ENCODE measurements at regions not wholly inside any gene's neighbourhood (a gene's known extent, or its start where the extent isn't known, plus 50 kb on each side); places are given as distances from the start of the nearest gene placed in this dataset.

DNA sequence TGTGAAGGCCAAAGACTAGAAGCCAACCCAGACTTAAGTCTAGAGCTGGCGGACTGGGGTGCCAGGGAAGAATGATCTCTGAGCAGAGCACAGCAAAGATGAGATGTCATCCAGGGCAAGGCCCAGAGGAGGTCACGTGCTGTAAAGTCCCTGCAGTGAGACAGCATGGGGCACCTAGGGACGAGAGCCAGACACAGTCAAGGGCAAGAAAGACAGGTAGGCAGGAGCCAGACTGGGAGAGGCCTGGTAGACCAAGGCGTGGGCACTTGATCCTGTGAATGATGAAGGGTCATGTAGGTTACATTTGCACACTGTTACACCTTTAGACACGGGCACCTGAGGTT, 379.7 kb upstream of the PROK2 start:
- no peaks in the 10 kb centered on the region for H3K9me1 ChIP-seq (ENCODE audit: insufficient read depth, low read length)
- no peak overlapping the region for H2BK20ac ChIP-seq (ENCODE audit: low read depth, low read length)
- 57% methylated on average over 3 of the region's 5 CpGs; no CpG with 5 or more reads in 1 of the 2 experiments for WGBS, 2 experiments (ENCODE audit: extremely low coverage in 2 of 2, insufficient read length in 1 of 2)
- H3K4me1 ChIP-seq (ENCODE audit: control insufficient read depth, insufficient read depth, low read length) = no peaks in the 10 kb centered on the region
- H4K91ac ChIP-seq (ENCODE audit: insufficient read depth, low read depth, low read length) = no peak overlapping the region
- no peak overlapping the region for H3K56ac ChIP-seq (ENCODE audit: extremely low read depth, insufficient read depth, low read length)
- no peak overlapping the region for H3K9ac ChIP-seq (ENCODE audit: low read depth, low read length)
- H3K4me2 ChIP-seq (ENCODE audit: low read depth, low read length) = no peak overlapping the region
- TF ChIP-seq MAFK (IDR thresholded peaks at IDR 0.05; ENCODE audit: low read depth, low read length) (no peak), MXI1 (IDR thresholded peaks at IDR 0.05; ENCODE audit: borderline replicate concordance, low read depth, low read length) (no peak), CEBPB (IDR thresholded peaks at IDR 0.05; ENCODE audit: low read depth, low read length) (no peak), FOS (IDR thresholded peaks at IDR 0.05; ENCODE audit: low read depth, low read length) (no peak), RCOR1 (IDR thresholded peaks at IDR 0.05; ENCODE audit: insufficient replicate concordance, low read length) (no peak), MAZ (IDR thresholded peaks at IDR 0.05; ENCODE audit: borderline replicate concordance, low read depth, low read length) (no peak), NFE2L2 (IDR thresholded peaks at IDR 0.05; ENCODE audit: low read depth, low read length) (no peak), BHLHE40 (IDR thresholded peaks at IDR 0.05; ENCODE audit: low read depth, low read length) (no peak), RAD21 (IDR thresholded peaks at IDR 0.05; ENCODE audit: low read length) (no peak), SMC3 (IDR thresholded peaks at IDR 0.05; ENCODE audit: low read depth, low read length) (no peak)
- TF ChIP-seq, protein P1, sequence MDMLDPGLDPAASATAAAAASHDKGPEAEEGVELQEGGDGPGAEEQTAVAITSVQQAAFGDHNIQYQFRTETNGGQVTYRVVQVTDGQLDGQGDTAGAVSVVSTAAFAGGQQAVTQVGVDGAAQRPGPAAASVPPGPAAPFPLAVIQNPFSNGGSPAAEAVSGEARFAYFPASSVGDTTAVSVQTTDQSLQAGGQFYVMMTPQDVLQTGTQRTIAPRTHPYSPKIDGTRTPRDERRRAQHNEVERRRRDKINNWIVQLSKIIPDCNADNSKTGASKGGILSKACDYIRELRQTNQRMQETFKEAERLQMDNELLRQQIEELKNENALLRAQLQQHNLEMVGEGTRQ (IDR thresholded peaks at IDR 0.05; ENCODE audit: low read depth, low read length) = no peak
- H3K4ac ChIP-seq (ENCODE audit: low read depth, low read length) = no peak overlapping the region
- H3K27ac ChIP-seq (ENCODE audit: insufficient read depth, low read length) = no peak overlapping the region
- no peak overlapping the region for H2AK9ac ChIP-seq (replicated peaks; ENCODE audit: low read depth, low read length, poor library complexity)
- H3K36me3 ChIP-seq (ENCODE audit: control insufficient read depth, insufficient read depth, low read length) = no peaks in the 10 kb centered on the region
- H4K8ac ChIP-seq (ENCODE audit: low read depth in 2 of 2, low read length in 2 of 2) = no peak overlapping the region
- H4K20me1 ChIP-seq (ENCODE audit: insufficient read depth, low read length) = no peaks in the 10 kb centered on the region
- no peak overlapping the region for H2BK120ac ChIP-seq (ENCODE audit: low read depth, low read length)
- H2BK5ac ChIP-seq (ENCODE audit: low read depth, low read length, poor library complexity, severe bottlenecking) = no peak overlapping the region
- ChIA-PET POLR2A (ENCODE audit: unreplicated experiment) (no interaction called here), CTCF (no interaction called here)
- no peak for DNase-seq
- intact Hi-C loops (cut with micrococcal nuclease) = no loop called here
- in situ Hi-C loops (cut with MboI; ENCODE audit: low sequenced_read_pairs) = no loop called here
- no peak overlapping the region for H3K23ac ChIP-seq (ENCODE audit: low read depth, low read length)
- ATAC-seq (ENCODE audit: low read depth) = no peak
- dilution Hi-C loops (cut with HindIII; ENCODE audit: low sequenced_read_pairs, unreplicated experiment) = no loop called here
- H2AFZ ChIP-seq (replicated peaks; ENCODE audit: low read length, poor library complexity) = no peak overlapping the region
- no peaks in the 10 kb centered on the region for H3K9me3 ChIP-seq (ENCODE audit: control insufficient read depth, insufficient read depth, low read length)
- H3K18ac ChIP-seq (ENCODE audit: low read depth, low read length) = no peak overlapping the region
- H3K27me3 ChIP-seq (ENCODE audit: control insufficient read depth, insufficient read depth, low read length) = peaks cover 4% of the 10 kb centered on the region
- no peak overlapping the region for H3K4me3 ChIP-seq (ENCODE audit: insufficient read depth, low read depth, low read length)
- H3K14ac ChIP-seq (replicated peaks; ENCODE audit: low read depth, low read length) = no peak overlapping the region
- H4K5ac ChIP-seq (ENCODE audit: low read depth, low read length) = no peak overlapping the region
- no peaks in the 10 kb centered on the region for H3K79me1 ChIP-seq (ENCODE audit: low read depth in 1 of 2, low read length in 2 of 2)
- no TSS peak for BruUV-seq (replicated peaks)
- no peak overlapping the region for H2AK5ac ChIP-seq (ENCODE audit: low read depth, low read length)
- no peak overlapping the region for H2BK15ac ChIP-seq (ENCODE audit: low read depth, low read length)

All from IMR-90 (cell line).